ENCODE measurements at regions not wholly inside any gene's neighbourhood (a gene's known extent, or its start where the extent isn't known, plus 50 kb on each side); places are given as distances from the start of the nearest gene placed in this dataset.

- ATAC-seq = no peak
- no peak for TF ChIP-seq GLIS3 (CRISPR knock-in tag; IDR thresholded peaks at IDR 0.05)
These were observed 215.6 kb downstream of the HAUS1 start for GRCh38 chr18:46319783-46320182.

DNA sequence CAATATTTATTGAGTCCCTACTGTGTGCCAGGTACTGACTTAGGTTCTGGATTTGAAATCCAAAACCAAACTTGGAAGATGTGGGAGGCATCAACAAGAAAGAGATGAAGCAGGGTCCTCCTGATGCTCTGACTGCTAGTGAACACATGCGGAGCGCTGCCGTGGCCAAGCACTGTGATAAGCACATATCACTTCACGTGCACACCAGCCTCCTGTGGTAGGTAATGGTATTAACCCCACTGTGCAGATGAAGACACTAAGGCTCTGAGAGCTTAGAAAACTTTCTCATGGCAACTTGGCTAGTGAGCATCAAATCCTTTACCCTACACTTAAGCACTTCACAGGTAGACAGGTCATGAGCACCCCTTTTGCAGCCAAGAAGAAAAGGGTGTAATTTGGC lies 216.1 kb downstream of the HAUS1 start:
- ATAC-seq = no peak
- TF ChIP-seq, protein P1, sequence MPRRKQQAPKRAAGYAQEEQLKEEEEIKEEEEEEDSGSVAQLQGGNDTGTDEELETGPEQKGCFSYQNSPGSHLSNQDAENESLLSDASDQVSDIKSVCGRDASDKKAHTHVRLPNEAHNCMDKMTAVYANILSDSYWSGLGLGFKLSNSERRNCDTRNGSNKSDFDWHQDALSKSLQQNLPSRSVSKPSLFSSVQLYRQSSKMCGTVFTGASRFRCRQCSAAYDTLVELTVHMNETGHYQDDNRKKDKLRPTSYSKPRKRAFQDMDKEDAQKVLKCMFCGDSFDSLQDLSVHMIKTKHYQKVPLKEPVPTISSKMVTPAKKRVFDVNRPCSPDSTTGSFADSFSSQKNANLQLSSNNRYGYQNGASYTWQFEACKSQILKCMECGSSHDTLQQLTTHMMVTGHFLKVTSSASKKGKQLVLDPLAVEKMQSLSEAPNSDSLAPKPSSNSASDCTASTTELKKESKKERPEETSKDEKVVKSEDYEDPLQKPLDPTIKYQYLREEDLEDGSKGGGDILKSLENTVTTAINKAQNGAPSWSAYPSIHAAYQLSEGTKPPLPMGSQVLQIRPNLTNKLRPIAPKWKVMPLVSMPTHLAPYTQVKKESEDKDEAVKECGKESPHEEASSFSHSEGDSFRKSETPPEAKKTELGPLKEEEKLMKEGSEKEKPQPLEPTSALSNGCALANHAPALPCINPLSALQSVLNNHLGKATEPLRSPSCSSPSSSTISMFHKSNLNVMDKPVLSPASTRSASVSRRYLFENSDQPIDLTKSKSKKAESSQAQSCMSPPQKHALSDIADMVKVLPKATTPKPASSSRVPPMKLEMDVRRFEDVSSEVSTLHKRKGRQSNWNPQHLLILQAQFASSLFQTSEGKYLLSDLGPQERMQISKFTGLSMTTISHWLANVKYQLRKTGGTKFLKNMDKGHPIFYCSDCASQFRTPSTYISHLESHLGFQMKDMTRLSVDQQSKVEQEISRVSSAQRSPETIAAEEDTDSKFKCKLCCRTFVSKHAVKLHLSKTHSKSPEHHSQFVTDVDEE (CRISPR knock-in tag; IDR thresholded peaks at IDR 0.05) = no peak
- TF ChIP-seq ZNF70 (CRISPR knock-in tag; IDR thresholded peaks at IDR 0.05) (no peak), CREB5 (CRISPR knock-in tag; IDR thresholded peaks at IDR 0.05; ENCODE audit: low read depth) (no peak), ARNTL (CRISPR knock-in tag; IDR thresholded peaks at IDR 0.05; ENCODE audit: borderline replicate concordance, low read depth) (no peak), BACH2 (CRISPR knock-in tag; IDR thresholded peaks at IDR 0.05; ENCODE audit: borderline replicate concordance) (no peak)
- TF ChIP-seq, protein P2, sequence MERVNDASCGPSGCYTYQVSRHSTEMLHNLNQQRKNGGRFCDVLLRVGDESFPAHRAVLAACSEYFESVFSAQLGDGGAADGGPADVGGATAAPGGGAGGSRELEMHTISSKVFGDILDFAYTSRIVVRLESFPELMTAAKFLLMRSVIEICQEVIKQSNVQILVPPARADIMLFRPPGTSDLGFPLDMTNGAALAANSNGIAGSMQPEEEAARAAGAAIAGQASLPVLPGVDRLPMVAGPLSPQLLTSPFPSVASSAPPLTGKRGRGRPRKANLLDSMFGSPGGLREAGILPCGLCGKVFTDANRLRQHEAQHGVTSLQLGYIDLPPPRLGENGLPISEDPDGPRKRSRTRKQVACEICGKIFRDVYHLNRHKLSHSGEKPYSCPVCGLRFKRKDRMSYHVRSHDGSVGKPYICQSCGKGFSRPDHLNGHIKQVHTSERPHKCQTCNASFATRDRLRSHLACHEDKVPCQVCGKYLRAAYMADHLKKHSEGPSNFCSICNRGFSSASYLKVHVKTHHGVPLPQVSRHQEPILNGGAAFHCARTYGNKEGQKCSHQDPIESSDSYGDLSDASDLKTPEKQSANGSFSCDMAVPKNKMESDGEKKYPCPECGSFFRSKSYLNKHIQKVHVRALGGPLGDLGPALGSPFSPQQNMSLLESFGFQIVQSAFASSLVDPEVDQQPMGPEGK (CRISPR knock-in tag; IDR thresholded peaks at IDR 0.05; ENCODE audit: borderline replicate concordance) = no peak

DNA sequence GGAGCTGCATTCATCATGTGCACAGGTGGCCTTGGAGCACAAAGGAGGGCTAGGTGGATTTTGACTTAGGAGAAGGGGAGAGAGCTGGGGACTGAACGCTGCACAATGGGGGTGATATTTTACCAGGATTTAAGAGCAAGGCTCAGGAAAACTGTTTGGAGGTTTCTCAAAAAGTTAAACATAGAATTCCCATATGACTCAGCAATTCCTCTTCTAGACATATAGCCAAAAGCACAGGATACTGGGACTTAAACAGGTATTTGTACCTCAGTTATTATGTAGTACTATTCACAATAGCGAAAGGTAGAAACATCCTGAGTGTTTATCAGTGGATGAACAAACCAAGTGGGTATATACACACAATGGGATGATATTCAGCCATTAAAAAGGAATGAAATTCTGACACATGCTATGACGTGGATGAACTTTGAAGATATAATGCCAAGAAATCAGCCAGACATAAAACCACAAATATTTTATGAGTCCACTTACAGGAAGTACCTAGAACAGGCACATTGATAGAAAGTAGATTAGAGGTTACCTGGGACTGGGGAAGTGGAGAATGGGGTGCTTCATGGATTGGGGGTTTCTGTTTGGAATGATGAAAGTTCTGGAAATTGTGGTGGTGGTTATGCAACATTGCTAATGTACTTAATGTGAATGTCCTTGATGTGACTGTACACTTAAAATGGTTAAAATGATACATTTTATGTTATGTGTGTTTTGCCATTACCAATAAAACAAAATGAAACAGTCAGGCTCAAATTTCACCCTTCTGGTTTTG lies 216.9 kb downstream of the HAUS1 start:
- TF ChIP-seq ZNF565 (CRISPR knock-in tag; conservative IDR thresholded peaks at IDR 0.05; ENCODE audit: low read depth) = no peak
- TF ChIP-seq CSDC2 (CRISPR knock-in tag; IDR thresholded peaks at IDR 0.05) = no peak
- TF ChIP-seq TCF4 (CRISPR knock-in tag; IDR thresholded peaks at IDR 0.05; ENCODE audit: borderline replicate concordance) = no peak
- no peak for TF ChIP-seq SNAI2 (CRISPR knock-in tag; IDR thresholded peaks at IDR 0.05)
- no peak for TF ChIP-seq GLIS3 (CRISPR knock-in tag; IDR thresholded peaks at IDR 0.05)
- TF ChIP-seq, protein P3, sequence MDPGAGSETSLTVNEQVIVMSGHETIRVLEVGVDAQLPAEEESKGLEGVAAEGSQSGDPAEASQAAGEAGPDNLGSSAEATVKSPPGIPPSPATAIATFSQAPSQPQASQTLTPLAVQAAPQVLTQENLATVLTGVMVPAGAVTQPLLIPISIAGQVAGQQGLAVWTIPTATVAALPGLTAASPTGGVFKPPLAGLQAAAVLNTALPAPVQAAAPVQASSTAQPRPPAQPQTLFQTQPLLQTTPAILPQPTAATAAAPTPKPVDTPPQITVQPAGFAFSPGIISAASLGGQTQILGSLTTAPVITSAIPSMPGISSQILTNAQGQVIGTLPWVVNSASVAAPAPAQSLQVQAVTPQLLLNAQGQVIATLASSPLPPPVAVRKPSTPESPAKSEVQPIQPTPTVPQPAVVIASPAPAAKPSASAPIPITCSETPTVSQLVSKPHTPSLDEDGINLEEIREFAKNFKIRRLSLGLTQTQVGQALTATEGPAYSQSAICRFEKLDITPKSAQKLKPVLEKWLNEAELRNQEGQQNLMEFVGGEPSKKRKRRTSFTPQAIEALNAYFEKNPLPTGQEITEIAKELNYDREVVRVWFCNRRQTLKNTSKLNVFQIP (CRISPR knock-in tag; IDR thresholded peaks at IDR 0.05; ENCODE audit: borderline replicate concordance, low read depth) = no peak
- no peak for TF ChIP-seq ZFP3 (CRISPR knock-in tag; IDR thresholded peaks at IDR 0.05)
- TF ChIP-seq, protein P1 (CRISPR knock-in tag; IDR thresholded peaks at IDR 0.05) = no peak
- no peak for TF ChIP-seq ISL1 (CRISPR knock-in tag; IDR thresholded peaks at IDR 0.05)
- no peak for TF ChIP-seq BACH2 (CRISPR knock-in tag; IDR thresholded peaks at IDR 0.05; ENCODE audit: borderline replicate concordance)
- no peak for TF ChIP-seq CSRNP3 (CRISPR knock-in tag; IDR thresholded peaks at IDR 0.05)
- peak; percentile 58 for ATAC-seq

Data from SK-N-SH treated with all-trans-retinoic acid at 6 μM for 48 hours (cell line).